Activated T-cell treated with anti-CD3 and anti-CD28 coated beads, Interleukin-2, amount 50 U/mL, for 24 hours (primary cell): ENCODE measurements at regions not wholly inside any gene's neighbourhood (a gene's known extent, or its start where the extent isn't known, plus 50 kb on each side); places are given as distances from the start of the nearest gene placed in this dataset.
"Not testable (repeated sequence)": the region's sequence is repeated elsewhere in the genome, so short reads cannot be mapped to it uniquely, and the experiment has no call there.

ENCODE experiments used
- DNase-seq: peaks from one replicate; pipeline ENCODE4 v3.0.0-alpha.2; 2020
- H3K27ac Mint-ChIP-seq: 2 replicates; pipeline ENCODE4 v1.8.0; 2020; ENCODE audit warnings: mild to moderate bottlenecking, mixed read lengths
- H3K27me3 Mint-ChIP-seq: 2 replicates; pipeline ENCODE4 v1.8.0; 2020; ENCODE audit warnings: mixed read lengths
- H3K36me3 Mint-ChIP-seq: 2 replicates; pipeline ENCODE4 v1.8.0; 2020; ENCODE audit warnings: low read depth, mixed read lengths
- H3K4me1 Mint-ChIP-seq: 2 replicates; pipeline ENCODE4 v1.8.0; 2020; ENCODE audit warnings: low read depth, mixed read lengths
- H3K4me3 Mint-ChIP-seq: 2 replicates; pipeline ENCODE4 v1.8.0; 2020; ENCODE audit warnings: mild to moderate bottlenecking, moderate library complexity, mixed read lengths
- H3K9me3 Mint-ChIP-seq: 2 replicates; pipeline ENCODE4 v1.8.0; 2020; ENCODE audit warnings: mixed read lengths

- DNase-seq = no peak
- peaks cover 25% of the 10 kb centered on the region for H3K9me3 Mint-ChIP-seq
- no peaks in the 10 kb centered on the region for H3K27me3 Mint-ChIP-seq
- no peaks in the 10 kb centered on the region for H3K36me3 Mint-ChIP-seq
- H3K4me1 Mint-ChIP-seq = no peaks in the 10 kb centered on the region
- no peak overlapping the region for H3K27ac Mint-ChIP-seq
- H3K4me3 Mint-ChIP-seq = no peak overlapping the region
Observed at GRCh38 chr5:23451156-23451555, 56.3 kb upstream of the PRDM9 start.

GRCh38 chr5:23450187-23450586 lies 57.2 kb upstream of the PRDM9 start:
- no peak overlapping the region for H3K4me3 Mint-ChIP-seq
- H3K27me3 Mint-ChIP-seq = no peaks in the 10 kb centered on the region
- H3K27ac Mint-ChIP-seq = no peak overlapping the region
- no peak for DNase-seq
- H3K9me3 Mint-ChIP-seq = peaks cover 27% of the 10 kb centered on the region
- no peaks in the 10 kb centered on the region for H3K4me1 Mint-ChIP-seq
- H3K36me3 Mint-ChIP-seq = no peaks in the 10 kb centered on the region

- peaks cover 23% of the 10 kb centered on the region for H3K9me3 Mint-ChIP-seq
- no peak overlapping the region for H3K4me3 Mint-ChIP-seq
- H3K27me3 Mint-ChIP-seq = no peaks in the 10 kb centered on the region
- H3K36me3 Mint-ChIP-seq = no peaks in the 10 kb centered on the region
- H3K4me1 Mint-ChIP-seq = no peaks in the 10 kb centered on the region
- no peak for DNase-seq
- H3K27ac Mint-ChIP-seq = no peak overlapping the region
Observed at GRCh38 chr5:23448627-23449026, 58.8 kb upstream of the PRDM9 start.

GRCh38 chr5:23446424-23446823 lies 61.0 kb upstream of the PRDM9 start:
- no peaks in the 10 kb centered on the region for H3K4me1 Mint-ChIP-seq
- no peaks in the 10 kb centered on the region for H3K36me3 Mint-ChIP-seq
- peaks cover 20% of the 10 kb centered on the region for H3K9me3 Mint-ChIP-seq
- no peak overlapping the region for H3K27ac Mint-ChIP-seq
- no peak for DNase-seq
- no peak overlapping the region for H3K4me3 Mint-ChIP-seq
- H3K27me3 Mint-ChIP-seq = no peaks in the 10 kb centered on the region

GRCh38 chr5:23445573-23445972 lies 61.8 kb upstream of the PRDM9 start:
- Mint-ChIP-seq H3K27ac (no peak overlapping the region), H3K4me3 (no peak overlapping the region), H3K9me3 (peaks cover 24% of the 10 kb centered on the region), H3K4me1 (no peaks in the 10 kb centered on the region), H3K27me3 (no peaks in the 10 kb centered on the region), H3K36me3 (no peaks in the 10 kb centered on the region)
- DNase-seq = no peak

- Mint-ChIP-seq H3K27ac (no peak overlapping the region), H3K4me1 (no peaks in the 10 kb centered on the region), H3K9me3 (peaks cover 18% of the 10 kb centered on the region), H3K36me3 (no peaks in the 10 kb centered on the region), H3K27me3 (no peaks in the 10 kb centered on the region), H3K4me3 (no peak overlapping the region)
- no peak for DNase-seq
Observed at GRCh38 chr5:23440703-23441102, 66.7 kb upstream of the PRDM9 start.

- Mint-ChIP-seq H3K4me1 (no peaks in the 10 kb centered on the region), H3K27ac (no peak overlapping the region), H3K36me3 (no peaks in the 10 kb centered on the region), H3K9me3 (peaks cover 17% of the 10 kb centered on the region), H3K4me3 (no peak overlapping the region), H3K27me3 (no peaks in the 10 kb centered on the region)
- no peak for DNase-seq
Observed at GRCh38 chr5:23437011-23437410, 70.4 kb upstream of the PRDM9 start.

GRCh38 chr5:23433534-23434315 lies 73.7 kb upstream of the PRDM9 start:
- Mint-ChIP-seq H3K27me3 (no peaks in the 10 kb centered on the region), H3K4me3 (no peak overlapping the region), H3K27ac (no peak overlapping the region), H3K4me1 (no peaks in the 10 kb centered on the region), H3K36me3 (no peaks in the 10 kb centered on the region), H3K9me3 (peaks cover 14% of the 10 kb centered on the region)
- DNase-seq = no peak

- Mint-ChIP-seq H3K4me1 (no peaks in the 10 kb centered on the region), H3K27me3 (no peaks in the 10 kb centered on the region), H3K27ac (no peak overlapping the region), H3K9me3 (peaks cover 22% of the 10 kb centered on the region), H3K36me3 (no peaks in the 10 kb centered on the region), H3K4me3 (no peak overlapping the region)
- DNase-seq = no peak
Observed at GRCh38 chr5:23428705-23429104, 78.7 kb upstream of the PRDM9 start.

- H3K27ac Mint-ChIP-seq, DNase-seq, H3K4me3 Mint-ChIP-seq, H3K27me3 Mint-ChIP-seq, H3K36me3 Mint-ChIP-seq, H3K4me1 Mint-ChIP-seq: not testable (repeated sequence)
- peaks cover 23% of the 10 kb centered on the region for H3K9me3 Mint-ChIP-seq
Observed at GRCh38 chr5:23420214-23420613, 87.2 kb upstream of the PRDM9 start.

- no peak for DNase-seq
- peaks cover 22% of the 10 kb centered on the region for H3K9me3 Mint-ChIP-seq
- H3K4me3 Mint-ChIP-seq = no peak overlapping the region
- no peaks in the 10 kb centered on the region for H3K27me3 Mint-ChIP-seq
- H3K27ac Mint-ChIP-seq = no peak overlapping the region
- H3K36me3 Mint-ChIP-seq = no peaks in the 10 kb centered on the region
- no peaks in the 10 kb centered on the region for H3K4me1 Mint-ChIP-seq
Observed at GRCh38 chr5:23419115-23419514, 88.3 kb upstream of the PRDM9 start.

GRCh38 chr5:23412515-23412914 lies 94.9 kb upstream of the PRDM9 start:
- Mint-ChIP-seq H3K9me3 (peaks cover 26% of the 10 kb centered on the region), H3K27me3 (no peaks in the 10 kb centered on the region), H3K36me3 (no peaks in the 10 kb centered on the region)

GRCh38 chr5:23411994-23412393 lies 95.4 kb upstream of the PRDM9 start:
- no peaks in the 10 kb centered on the region for H3K27me3 Mint-ChIP-seq
- no peak overlapping the region for H3K4me3 Mint-ChIP-seq
- H3K4me1 Mint-ChIP-seq = no peaks in the 10 kb centered on the region
- no peak overlapping the region for H3K27ac Mint-ChIP-seq
- no peak for DNase-seq
- no peaks in the 10 kb centered on the region for H3K36me3 Mint-ChIP-seq
- H3K9me3 Mint-ChIP-seq = peaks cover 28% of the 10 kb centered on the region

More at GRCh38 chr5:23412515-23412914, 94.9 kb upstream of the PRDM9 start:
- Mint-ChIP-seq H3K4me3 (no peak overlapping the region), H3K4me1 (no peaks in the 10 kb centered on the region), H3K27ac (no peak overlapping the region)
- no peak for DNase-seq

GRCh38 chr5:23411200-23411599 lies 96.2 kb upstream of the PRDM9 start:
- Mint-ChIP-seq H3K36me3 (no peaks in the 10 kb centered on the region), H3K27me3 (no peaks in the 10 kb centered on the region), H3K27ac (no peak overlapping the region), H3K4me3 (no peak overlapping the region), H3K4me1 (no peaks in the 10 kb centered on the region), H3K9me3 (peaks cover 34% of the 10 kb centered on the region)
- no peak for DNase-seq

- not testable (repeated sequence) for H3K27me3 Mint-ChIP-seq, H3K4me1 Mint-ChIP-seq, H3K36me3 Mint-ChIP-seq, DNase-seq, H3K4me3 Mint-ChIP-seq, H3K27ac Mint-ChIP-seq
- peaks cover 29% of the 10 kb centered on the region for H3K9me3 Mint-ChIP-seq
Observed at GRCh38 chr5:23410775-23411174, 96.6 kb upstream of the PRDM9 start.
